HuH-7 (cell line): ENCODE measurements at regions not wholly inside any gene's neighbourhood (a gene's known extent, or its start where the extent isn't known, plus 50 kb on each side); places are given as distances from the start of the nearest gene placed in this dataset.
"Not testable (repeated sequence)": the region's sequence is repeated elsewhere in the genome, so short reads cannot be mapped to it uniquely, and the experiment has no call there.

Experiments
- DNase-seq: peaks from one replicate; pipeline ENCODE4 v3.0.0; 2011; ENCODE audit warnings: low spot score

DNA sequence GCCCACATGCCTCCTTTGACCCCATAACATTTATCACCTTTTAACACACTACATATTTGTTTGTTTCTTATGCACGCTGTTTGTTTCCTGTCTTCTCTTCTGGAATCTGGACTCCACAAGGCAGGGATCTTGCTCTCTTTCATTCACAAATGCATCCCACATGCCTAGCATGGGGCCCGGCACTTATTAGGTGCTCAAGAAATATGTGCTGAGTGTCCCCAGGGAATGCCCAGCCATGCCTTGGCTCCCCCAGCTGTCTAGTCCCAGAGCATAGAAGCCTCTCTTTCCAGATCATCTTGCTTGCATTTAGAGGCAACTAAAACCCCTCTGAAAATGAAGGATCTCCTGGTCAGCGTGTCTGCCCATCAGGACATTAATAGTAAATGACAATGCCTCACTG, 283.7 kb downstream of the CBLN1 start:
- DNase-seq: no peak

- DNase-seq: no peak
These were observed 284.5 kb downstream of the CBLN1 start for GRCh38 chr16:48997081-48997615.

- no peak for DNase-seq
These were observed 303.1 kb downstream of the CBLN1 start for GRCh38 chr16:48978501-48978900.

DNA sequence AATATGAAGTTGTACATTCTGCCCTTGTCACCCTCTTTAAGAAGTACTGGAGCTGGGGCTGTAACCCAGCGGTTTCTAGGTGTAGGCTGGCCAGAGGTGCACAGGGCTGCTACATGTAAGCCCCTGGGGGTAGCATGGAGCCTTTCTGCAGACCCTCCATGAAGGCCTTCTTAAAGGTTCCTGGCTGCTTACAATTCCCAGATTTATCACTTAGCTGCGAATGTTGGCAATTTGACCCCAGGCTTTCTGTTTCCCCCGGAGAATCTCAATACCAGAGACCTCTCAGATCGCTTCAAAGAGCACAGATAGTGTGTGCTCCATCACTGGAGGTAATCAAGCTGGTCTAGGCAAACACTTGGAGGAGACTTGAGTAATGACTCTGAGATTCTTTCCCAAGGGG, 309.4 kb downstream of the CBLN1 start:
- DNase-seq: no peak

- DNase-seq: no peak
These were observed 310.0 kb downstream of the CBLN1 start for GRCh38 chr16:48971571-48972077.

DNA sequence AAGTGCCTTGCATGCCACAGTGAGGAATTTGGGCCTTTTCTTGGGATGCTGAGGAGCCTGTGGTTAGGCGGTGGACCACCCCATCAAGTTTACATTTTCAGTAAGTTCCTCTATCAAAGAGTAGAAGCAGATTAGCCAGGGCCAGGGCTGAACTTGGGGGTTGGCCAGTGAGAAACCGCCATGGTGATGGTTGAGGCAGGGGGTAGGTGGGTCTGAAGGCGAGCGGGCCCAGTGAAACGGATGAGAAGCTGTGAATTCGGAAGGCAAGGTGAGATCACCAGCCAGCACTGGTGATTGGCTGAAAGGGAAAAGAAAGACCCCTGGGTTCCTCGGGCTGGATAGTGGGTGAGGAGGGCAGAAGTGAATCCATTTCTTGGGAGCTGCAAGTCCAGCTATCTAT, 311.4 kb downstream of the CBLN1 start:
- no peak for DNase-seq

DNA sequence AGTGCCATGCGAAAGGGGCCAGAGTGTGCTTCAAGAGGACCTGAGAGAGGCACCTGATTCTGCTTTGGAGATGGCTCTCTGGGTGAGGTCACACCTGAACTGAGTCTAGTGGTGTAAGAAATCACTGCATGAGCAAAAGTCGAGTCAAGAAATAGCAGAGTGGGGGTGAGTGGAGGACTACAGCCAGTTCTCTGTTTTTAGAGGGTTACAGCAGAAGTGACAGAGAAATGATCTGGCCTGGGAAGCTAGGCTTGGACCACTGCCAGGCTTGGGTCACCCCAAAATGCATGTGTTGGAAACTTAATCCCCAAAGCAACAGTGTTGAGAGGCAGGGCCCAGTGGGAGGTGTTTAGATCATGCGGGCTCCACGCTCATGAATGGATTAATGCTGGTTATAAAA, 312.0 kb downstream of the CBLN1 start:
- DNase-seq: no peak

GRCh38 chr16:48965386-48965785, 316.3 kb downstream of the CBLN1 start:
- no peak for DNase-seq

DNA sequence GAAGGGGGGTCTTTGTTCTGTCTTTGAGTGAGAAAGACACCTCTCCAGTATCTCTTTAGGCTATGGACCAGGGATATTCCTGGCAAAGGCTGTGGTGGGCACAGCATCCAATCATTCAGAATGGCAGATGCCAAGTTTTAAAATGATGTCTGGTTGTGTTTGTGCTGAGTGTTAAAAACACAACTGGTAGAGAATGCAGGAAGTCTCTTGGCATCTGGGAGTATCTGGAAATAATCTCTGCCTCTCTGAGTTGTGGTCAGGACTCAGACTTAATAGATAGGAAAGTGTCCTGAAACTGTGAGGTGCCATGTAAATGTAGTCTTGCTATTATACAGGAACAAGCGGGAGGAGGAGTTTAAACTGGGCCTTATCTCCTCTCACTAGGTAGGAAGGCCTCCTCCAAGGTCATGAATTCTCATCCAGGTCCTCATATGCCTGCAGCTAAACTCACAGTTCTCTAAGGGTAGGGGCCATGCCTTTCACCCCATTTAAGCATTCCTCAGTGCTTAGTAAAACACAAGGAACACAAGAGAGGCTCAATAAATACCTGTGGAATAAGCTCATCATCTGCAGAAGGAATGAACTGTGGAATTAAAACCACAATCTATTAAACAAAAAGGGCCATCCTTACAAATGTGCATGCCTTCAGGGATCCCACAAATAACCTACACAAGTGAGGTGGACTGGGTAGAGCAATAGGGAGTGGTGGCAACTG, 317.6 kb downstream of the CBLN1 start:
- DNase-seq: no peak

DNA sequence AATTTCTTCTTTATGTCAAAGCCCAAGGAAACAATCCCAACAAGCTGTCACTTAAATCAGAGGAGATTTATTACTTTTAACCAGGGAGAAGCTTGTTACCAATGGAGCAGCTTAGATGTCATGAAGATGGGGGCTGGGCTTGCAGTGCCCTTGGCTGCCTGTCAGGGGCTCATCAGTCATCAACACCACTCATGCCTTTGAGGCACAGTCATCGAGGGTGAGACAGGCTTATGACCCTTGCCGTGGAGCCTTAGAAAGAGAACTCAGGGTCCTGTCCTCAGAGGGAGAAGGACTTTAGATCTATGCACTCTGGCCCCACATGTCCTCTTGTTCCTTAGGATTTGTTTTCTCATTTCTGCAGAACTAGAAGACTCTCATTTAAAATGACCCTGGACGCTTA, 318.3 kb downstream of the CBLN1 start:
- DNase-seq: no peak

- DNase-seq: no peak
These were observed 320.1 kb downstream of the CBLN1 start for GRCh38 chr16:48961546-48961945.

- DNase-seq: no peak
These were observed 320.8 kb downstream of the CBLN1 start for GRCh38 chr16:48960830-48961229.

GRCh38 chr16:48959747-48960146, 321.9 kb downstream of the CBLN1 start:
- DNase-seq: no peak

- DNase-seq: no peak
These were observed 322.4 kb downstream of the CBLN1 start for GRCh38 chr16:48959204-48959603.

DNA sequence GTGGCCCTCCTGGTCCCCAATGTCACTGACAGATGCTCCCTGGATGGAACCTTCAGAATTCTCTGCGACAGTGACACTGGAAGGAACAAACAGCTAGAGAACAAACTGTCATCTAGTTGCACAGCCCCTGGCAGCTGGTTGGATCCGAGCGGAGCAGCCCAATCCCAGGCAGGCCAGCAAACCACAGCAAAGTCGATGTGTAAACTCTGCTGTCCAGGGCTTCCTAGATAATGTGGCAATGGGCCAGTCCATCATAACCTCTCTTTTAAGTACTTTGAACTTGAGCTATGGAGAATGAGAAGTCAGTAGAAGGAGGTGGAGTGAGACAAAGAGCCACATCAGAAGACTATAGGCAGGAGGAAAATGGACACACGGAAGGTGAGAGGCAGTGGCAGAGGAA, 323.0 kb downstream of the CBLN1 start:
- no peak for DNase-seq

GRCh38 chr16:48956620-48957019, 325.0 kb downstream of the CBLN1 start:
- no peak for DNase-seq

- no peak for DNase-seq
These were observed 325.8 kb downstream of the CBLN1 start for GRCh38 chr16:48955837-48956236.

- DNase-seq: not testable (repeated sequence)
These were observed 330.0 kb downstream of the CBLN1 start for GRCh38 chr16:48951621-48952125.

DNA sequence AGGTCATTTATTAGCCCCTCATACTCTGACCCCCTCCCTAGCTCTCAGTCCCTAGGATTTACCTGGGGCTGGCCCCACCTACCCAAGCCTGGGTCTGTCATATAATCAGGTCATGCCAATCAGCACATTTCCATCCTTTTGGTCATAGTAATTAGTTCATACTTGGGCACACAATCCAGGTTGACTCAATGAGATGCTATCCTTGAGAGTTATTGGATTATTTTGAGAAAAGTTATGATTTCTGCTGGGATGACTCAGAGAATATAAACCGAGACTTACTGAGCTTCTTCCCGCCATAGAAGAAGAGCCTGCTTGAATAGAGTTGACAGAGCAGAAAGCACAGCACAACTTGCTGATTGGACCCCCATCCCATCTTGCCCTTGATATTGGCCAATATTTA, 331.5 kb downstream of the CBLN1 start:
- no peak for DNase-seq

DNA sequence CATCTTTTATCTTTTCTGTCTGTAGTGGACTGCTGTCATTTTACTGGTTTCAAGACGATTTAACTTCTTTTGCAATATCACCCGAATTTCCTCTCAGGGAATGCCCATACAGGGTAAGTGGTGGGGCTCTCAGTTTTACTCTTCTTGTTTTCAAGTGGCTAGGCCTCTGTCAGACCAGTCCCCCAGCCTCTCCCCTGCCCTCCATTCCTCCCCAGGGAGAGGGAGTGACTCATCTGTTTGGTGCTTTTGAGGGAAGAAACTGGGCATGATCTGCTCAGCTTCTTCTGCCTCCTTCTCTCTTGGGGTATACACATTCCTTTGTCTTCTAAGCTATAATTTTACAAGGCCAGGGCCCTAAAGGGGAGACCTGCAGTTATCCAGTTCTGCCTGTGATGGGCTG, 332.0 kb downstream of the CBLN1 start:
- no peak for DNase-seq

- no peak for DNase-seq
These were observed 332.7 kb downstream of the CBLN1 start for GRCh38 chr16:48948911-48949310.

GRCh38 chr16:48947371-48947713, 334.3 kb downstream of the CBLN1 start:
- DNase-seq: no peak

DNA sequence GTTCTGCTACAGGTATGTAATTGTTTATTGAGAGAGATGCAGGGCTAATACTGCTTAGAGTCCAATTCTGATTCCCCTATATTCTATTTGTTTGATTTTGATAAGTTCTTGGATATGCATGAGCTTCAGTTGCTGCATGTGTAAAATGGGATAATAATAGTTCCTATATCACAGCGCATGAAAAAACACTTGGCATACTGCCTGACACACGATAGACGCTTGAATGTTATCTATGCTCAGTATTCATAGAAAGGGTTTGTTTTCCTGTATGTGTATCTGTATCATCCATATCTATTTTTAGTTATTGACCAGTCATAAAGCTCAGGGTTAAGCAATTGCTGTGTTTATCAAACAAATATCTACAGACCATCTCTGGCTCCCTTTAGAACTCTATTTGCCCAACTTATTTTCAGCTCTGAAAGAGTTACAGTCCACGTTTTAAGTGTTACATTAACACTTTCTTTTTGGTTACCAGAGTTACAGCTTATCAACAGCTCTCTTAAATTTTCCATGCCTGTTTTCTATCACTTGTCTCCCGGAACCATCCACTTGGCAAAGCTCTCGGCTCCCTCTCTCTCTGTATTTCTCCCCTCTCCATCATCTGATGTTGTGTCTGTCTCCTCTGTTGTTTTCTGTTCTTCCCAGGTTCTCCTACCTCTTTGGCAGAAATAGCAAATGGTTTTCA, 334.8 kb downstream of the CBLN1 start:
- no peak for DNase-seq
